ENCODE measurements at regions not wholly inside any gene's neighbourhood (a gene's known extent, or its start where the extent isn't known, plus 50 kb on each side); places are given as distances from the start of the nearest gene placed in this dataset.

GRCh38 chr3:5841599-5841998, 654.1 kb downstream of the EDEM1 start:
- TF ChIP-seq POLR2A (IDR thresholded peaks at IDR 0.05) (no peak), CTCF (IDR thresholded peaks at IDR 0.05) (no peak), POLR2AphosphoS5 (IDR thresholded peaks at IDR 0.05) (no peak)

GRCh38 chr3:5846261-5846660, 658.8 kb downstream of the EDEM1 start:
- H3K4me1 ChIP-seq (replicated peaks) = no peaks in the 10 kb centered on the region
- TF ChIP-seq CTCF (IDR thresholded peaks at IDR 0.05) (no peak), POLR2AphosphoS5 (IDR thresholded peaks at IDR 0.05) (no peak), POLR2A (IDR thresholded peaks at IDR 0.05) (no peak)
- no peak overlapping the region for H3K27ac ChIP-seq
- no peak overlapping the region for H3K4me3 ChIP-seq
- WGBS = 37% methylated on average over 1 of the region's 1 CpG
- no peak for DNase-seq (ENCODE audit: low spot score)
- intact Hi-C loops (cut with DNase I) = no loop called here
- H3K27me3 ChIP-seq (replicated peaks; ENCODE audit: insufficient read depth) = no peaks in the 10 kb centered on the region
- no peaks in the 10 kb centered on the region for H3K9me3 ChIP-seq
- no peaks in the 10 kb centered on the region for H3K36me3 ChIP-seq

More at GRCh38 chr3:5841599-5841998, 654.1 kb downstream of the EDEM1 start:
- no peaks in the 10 kb centered on the region for H3K4me1 ChIP-seq (replicated peaks)
- no peak overlapping the region for H3K27ac ChIP-seq
- no peaks in the 10 kb centered on the region for H3K9me3 ChIP-seq
- H3K4me3 ChIP-seq = no peak overlapping the region
- DNase-seq (ENCODE audit: low spot score) = no peak
- no peaks in the 10 kb centered on the region for H3K27me3 ChIP-seq (replicated peaks; ENCODE audit: insufficient read depth)
- intact Hi-C loops (cut with DNase I) = no loop called here
- WGBS = 57% methylated on average over 2 of the region's 2 CpGs
- H3K36me3 ChIP-seq = no peaks in the 10 kb centered on the region

GRCh38 chr3:5861151-5861550, 673.6 kb downstream of the EDEM1 start:
- intact Hi-C loops (cut with DNase I) = no loop called here
- Histone ChIP-seq H3K4me1 (replicated peaks) (no peaks in the 10 kb centered on the region), H3K27me3 (replicated peaks; ENCODE audit: insufficient read depth) (no peaks in the 10 kb centered on the region), H3K9me3 (no peaks in the 10 kb centered on the region), H3K27ac (no peak overlapping the region), H3K4me3 (no peak overlapping the region), H3K36me3 (no peaks in the 10 kb centered on the region)
- no peak for TF ChIP-seq CTCF (IDR thresholded peaks at IDR 0.05)
- no peak for TF ChIP-seq POLR2AphosphoS5 (IDR thresholded peaks at IDR 0.05)
- TF ChIP-seq POLR2A (IDR thresholded peaks at IDR 0.05) = no peak
- no peak for DNase-seq (ENCODE audit: low spot score)
- WGBS = 23% methylated on average over 3 of the region's 3 CpGs

GRCh38 chr3:5874931-5875341, 687.4 kb downstream of the EDEM1 start:
- Histone ChIP-seq H3K27ac (no peak overlapping the region), H3K27me3 (replicated peaks; ENCODE audit: insufficient read depth) (no peaks in the 10 kb centered on the region), H3K4me1 (replicated peaks) (peaks cover 5% of the 10 kb centered on the region), H3K9me3 (no peaks in the 10 kb centered on the region), H3K36me3 (no peaks in the 10 kb centered on the region), H3K4me3 (no peak overlapping the region)
- no peak for DNase-seq (ENCODE audit: low spot score)
- WGBS = 14% methylated on average over 2 of the region's 2 CpGs
- intact Hi-C loops (cut with DNase I) = no loop called here
- TF ChIP-seq POLR2AphosphoS5 (IDR thresholded peaks at IDR 0.05) (no peak), CTCF (IDR thresholded peaks at IDR 0.05) (no peak), POLR2A (IDR thresholded peaks at IDR 0.05) (no peak)

GRCh38 chr3:5888851-5889250, 701.3 kb downstream of the EDEM1 start:
- no peak for TF ChIP-seq CTCF (IDR thresholded peaks at IDR 0.05)
- TF ChIP-seq POLR2AphosphoS5 (IDR thresholded peaks at IDR 0.05) = no peak
- no peak for TF ChIP-seq POLR2A (IDR thresholded peaks at IDR 0.05)
- WGBS = 80% methylated on average over 3 of the region's 3 CpGs
- intact Hi-C loops (cut with DNase I) = no loop called here

More at GRCh38 chr3:5888851-5889250, 701.3 kb downstream of the EDEM1 start:
- H3K27me3 ChIP-seq (replicated peaks; ENCODE audit: insufficient read depth) = no peaks in the 10 kb centered on the region
- H3K4me3 ChIP-seq = no peak overlapping the region
- no peaks in the 10 kb centered on the region for H3K9me3 ChIP-seq
- no peak for DNase-seq (ENCODE audit: low spot score)
- no peak overlapping the region for H3K27ac ChIP-seq
- no peaks in the 10 kb centered on the region for H3K4me1 ChIP-seq (replicated peaks)
- H3K36me3 ChIP-seq = no peaks in the 10 kb centered on the region

Data from prostate gland (tissue), 2 donors.